ENCODE measurements at regions not wholly inside any gene's neighbourhood (a gene's known extent, or its start where the extent isn't known, plus 50 kb on each side); places are given as distances from the start of the nearest gene placed in this dataset.

DNA sequence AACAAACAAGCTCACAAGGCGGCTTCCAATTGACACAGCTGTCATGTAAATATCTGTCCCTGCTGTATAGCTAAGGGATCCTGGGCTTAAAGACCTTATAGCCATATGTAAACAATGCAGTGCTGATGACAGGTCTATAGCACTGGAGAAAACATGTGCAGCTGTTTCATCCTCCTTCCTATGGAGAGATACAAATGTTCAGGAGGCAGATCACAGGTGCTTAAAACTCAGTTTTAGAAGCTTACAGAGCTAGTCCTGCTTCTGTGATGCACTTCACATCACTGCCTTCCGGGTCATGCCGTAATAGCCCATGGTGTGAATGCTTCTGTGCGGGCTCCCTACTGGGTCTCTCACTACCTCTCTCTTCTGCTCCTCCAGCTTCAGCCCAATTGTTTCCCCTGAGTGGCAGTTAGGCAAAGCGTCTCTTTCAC is 262.4 kb upstream of the CHST9 start:
- no peak overlapping the region for H3K4me3 ChIP-seq (ENCODE audit: low read length)
- TF ChIP-seq CTCF (conservative IDR thresholded peaks at IDR 0.05; ENCODE audit: low read depth, low read length), result no peak
- DNase-seq (ENCODE audit: low read depth), result no peak

DNA sequence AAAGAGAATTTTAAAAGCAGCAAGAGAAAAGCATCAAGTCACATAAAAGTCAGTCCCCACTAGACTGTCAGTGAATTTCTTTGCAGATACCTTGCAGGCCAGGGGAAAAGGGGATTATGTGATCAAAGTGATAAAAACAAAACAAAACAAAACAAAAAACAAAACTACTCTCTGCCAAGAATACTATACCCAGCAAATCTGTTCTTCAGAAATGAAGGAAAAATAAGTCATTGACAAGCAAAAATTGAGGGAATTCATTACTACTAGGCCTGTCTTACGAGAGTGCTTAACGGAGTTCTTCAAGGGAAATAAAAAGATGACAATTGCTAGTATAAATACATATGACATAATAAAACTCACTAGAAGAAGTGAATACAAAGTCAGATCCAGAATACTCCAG is 245.5 kb upstream of the CHST9 start:
- H3K4me3 ChIP-seq (ENCODE audit: low read length), result no peak overlapping the region
- DNase-seq (ENCODE audit: low read depth), result no peak
- no peak for TF ChIP-seq CTCF (conservative IDR thresholded peaks at IDR 0.05; ENCODE audit: low read depth, low read length)

DNA sequence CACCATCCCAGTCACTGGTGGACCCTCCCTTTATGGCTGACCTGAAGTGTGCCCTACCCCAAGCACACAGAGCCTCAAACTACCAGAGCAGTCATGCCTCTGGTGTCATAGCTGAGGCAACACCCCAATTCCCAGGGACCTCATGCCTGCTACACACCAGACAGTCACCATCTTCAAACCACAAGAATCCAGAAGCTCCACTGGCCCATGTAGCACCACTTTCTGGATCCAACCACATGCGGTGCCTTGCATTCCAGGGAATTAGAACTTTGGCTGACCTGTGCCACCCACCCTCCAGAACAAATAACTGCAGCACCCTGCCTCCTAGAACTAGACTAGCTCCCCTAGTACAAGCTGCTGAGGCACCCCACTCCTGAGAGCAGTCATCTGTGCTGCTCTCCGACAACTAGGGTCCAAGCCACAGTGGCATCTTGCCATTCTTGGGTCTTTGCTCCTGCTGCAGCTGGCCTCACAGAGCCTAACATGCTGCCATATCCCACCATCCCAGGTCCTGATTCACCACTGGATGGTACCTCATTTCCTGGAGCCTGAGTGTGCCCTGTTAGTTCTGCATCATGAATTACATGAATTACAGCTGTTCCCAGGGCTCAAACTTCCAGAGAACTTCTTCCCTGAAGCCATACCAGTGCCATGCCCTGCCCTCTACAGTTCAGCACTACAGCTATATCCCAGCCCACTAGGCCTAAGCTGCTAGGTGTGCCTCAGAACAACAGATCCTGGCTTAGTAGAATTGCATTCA is 243.8 kb upstream of the CHST9 start:
- no peak overlapping the region for H3K4me3 ChIP-seq (ENCODE audit: low read length)
- no peak for TF ChIP-seq CTCF (conservative IDR thresholded peaks at IDR 0.05; ENCODE audit: low read depth, low read length)
- no peak for DNase-seq (ENCODE audit: low read depth)

- TF ChIP-seq CTCF (conservative IDR thresholded peaks at IDR 0.05; ENCODE audit: low read depth, low read length), result peak; percentile 15
- no peak overlapping the region for H3K4me3 ChIP-seq (ENCODE audit: low read length)
Observed at GRCh38 chr18:27428120-27428519, 243.0 kb upstream of the CHST9 start.

GRCh38 chr18:27423581-27423980 is 238.5 kb upstream of the CHST9 start:
- DNase-seq (ENCODE audit: low read depth), result no peak
- no peak for TF ChIP-seq CTCF (conservative IDR thresholded peaks at IDR 0.05; ENCODE audit: low read depth, low read length)
- H3K4me3 ChIP-seq (ENCODE audit: low read length), result no peak overlapping the region

More at GRCh38 chr18:27428120-27428519, 243.0 kb upstream of the CHST9 start:
- no peak for DNase-seq (ENCODE audit: low read depth)

DNA sequence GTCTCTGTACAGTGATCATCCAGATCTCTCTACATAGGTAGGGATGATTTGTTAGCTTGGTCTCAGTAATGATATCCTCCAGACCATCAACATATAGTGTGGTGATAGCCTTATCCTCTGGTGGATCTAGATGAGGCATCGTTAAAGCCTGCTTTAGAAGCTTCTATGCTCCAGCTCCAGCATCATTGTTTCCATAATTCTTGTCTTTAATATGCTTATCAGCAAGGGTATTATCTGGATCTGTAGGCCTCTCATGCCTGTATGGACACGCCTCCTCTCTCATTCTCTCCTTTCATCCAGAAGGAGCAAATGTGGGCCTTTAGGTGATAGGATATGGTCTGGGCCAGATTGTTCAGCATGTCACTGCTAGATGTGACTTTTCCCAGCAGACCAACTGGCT is 234.5 kb upstream of the CHST9 start:
- no peak for DNase-seq (ENCODE audit: low read depth)
- no peak overlapping the region for H3K4me3 ChIP-seq (ENCODE audit: low read length)
- TF ChIP-seq CTCF (conservative IDR thresholded peaks at IDR 0.05; ENCODE audit: low read depth, low read length), result no peak

GRCh38 chr18:27415495-27415894 is 230.4 kb upstream of the CHST9 start:
- no peak for DNase-seq (ENCODE audit: low read depth)
- TF ChIP-seq CTCF (conservative IDR thresholded peaks at IDR 0.05; ENCODE audit: low read depth, low read length), result no peak
- no peak overlapping the region for H3K4me3 ChIP-seq (ENCODE audit: low read length)

Measured in retinal pigment epithelial cell (primary cell).